Endodermal cell (in vitro differentiated cells): ENCODE measurements at regions not wholly inside any gene's neighbourhood (a gene's known extent, or its start where the extent isn't known, plus 50 kb on each side); places are given as distances from the start of the nearest gene placed in this dataset.
A peak's percentile ranks its signal among the peaks of the same experiment; 100 is the strongest.
"Not testable (repeated sequence)": the region's sequence is repeated elsewhere in the genome, so short reads cannot be mapped to it uniquely, and the experiment has no call there.

Experiments
- DNase-seq: peaks from one replicate; pipeline ENCODE4 v3.0.0-alpha.2; 2017
- H3K27ac ChIP-seq: 2 replicates; pipeline ENCODE4 v1.5.1; 2013; ENCODE audit warnings: mild to moderate bottlenecking, low read depth, low read length, moderate library complexity
- H3K27me3 ChIP-seq: 2 replicates; pipeline ENCODE4 v1.6.1; 2013; ENCODE audit warnings: mild to moderate bottlenecking, low read length, moderate library complexity; ENCODE audit not compliant: insufficient read depth, control insufficient read depth, poor library complexity, severe bottlenecking
- H3K36me3 ChIP-seq: 2 replicates; pipeline ENCODE4 v1.7.0; 2013; ENCODE audit warnings: mild to moderate bottlenecking, low read length, moderate library complexity; ENCODE audit not compliant: control insufficient read depth, insufficient read depth
- H3K4me1 ChIP-seq: one replicate; pipeline ENCODE4 v1.7.0; 2013; ENCODE audit warnings: low read length; ENCODE audit not compliant: control insufficient read depth, insufficient read depth
- H3K4me3 ChIP-seq: 2 replicates; pipeline ENCODE4 v1.5.1; 2013; ENCODE audit warnings: mild to moderate bottlenecking, low read length, moderate library complexity
- H3K9ac ChIP-seq: 2 replicates; pipeline ENCODE4 v1.6.1; 2013; ENCODE audit warnings: mild to moderate bottlenecking, low read length, moderate library complexity; ENCODE audit not compliant: poor library complexity, severe bottlenecking; ENCODE audit errors: extremely low read depth
- H3K9me3 ChIP-seq: 2 replicates; pipeline ENCODE4 v1.6.1; 2013; ENCODE audit warnings: mild to moderate bottlenecking, low read length, moderate library complexity; ENCODE audit not compliant: control insufficient read depth
- H3K27ac Mint-ChIP-seq: 2 replicates; pipeline ENCODE4 v1.8.0; 2020; ENCODE audit warnings: mixed read lengths
- H3K27me3 Mint-ChIP-seq: 2 replicates; pipeline ENCODE4 v1.8.0; 2021; ENCODE audit warnings: mild to moderate bottlenecking, mixed read lengths; ENCODE audit not compliant: insufficient read depth
- H3K36me3 Mint-ChIP-seq: 2 replicates; pipeline ENCODE4 v1.8.0; 2020; ENCODE audit warnings: low read depth, mixed read lengths
- H3K4me1 Mint-ChIP-seq: 2 replicates; pipeline ENCODE4 v1.8.0; 2020; ENCODE audit warnings: mixed read lengths
- H3K4me3 Mint-ChIP-seq: 2 replicates; pipeline ENCODE4 v1.8.0; 2020; ENCODE audit warnings: mild to moderate bottlenecking, moderate library complexity, mixed read lengths
- H3K9me3 Mint-ChIP-seq: 2 replicates; pipeline ENCODE4 v1.8.0; 2020; ENCODE audit warnings: mild to moderate bottlenecking, mixed read lengths
- WGBS, 2 experiments: methylation state at CpG; one replicate each; pipeline versions ENCODE4 v1.1.5 to v1.1.7; 2013; ENCODE audit warnings: missing lambda C conversion rate in 2 of 2, mixed read lengths in 1 of 2; ENCODE audit not compliant: insufficient coverage in 1 of 2, insufficient read length in 1 of 2; 5-methylcytosine and 5-hydroxymethylcytosine counted together
- TF ChIP-seq, protein P1 (sequence below): fragments of 200-600 bp; sonication (generic); conservative IDR thresholded peaks from 2 replicates; pipeline ENCODE4 v1.5.0; 2021; ENCODE audit warnings: antibody characterized with exemption, mild to moderate bottlenecking

DNA sequence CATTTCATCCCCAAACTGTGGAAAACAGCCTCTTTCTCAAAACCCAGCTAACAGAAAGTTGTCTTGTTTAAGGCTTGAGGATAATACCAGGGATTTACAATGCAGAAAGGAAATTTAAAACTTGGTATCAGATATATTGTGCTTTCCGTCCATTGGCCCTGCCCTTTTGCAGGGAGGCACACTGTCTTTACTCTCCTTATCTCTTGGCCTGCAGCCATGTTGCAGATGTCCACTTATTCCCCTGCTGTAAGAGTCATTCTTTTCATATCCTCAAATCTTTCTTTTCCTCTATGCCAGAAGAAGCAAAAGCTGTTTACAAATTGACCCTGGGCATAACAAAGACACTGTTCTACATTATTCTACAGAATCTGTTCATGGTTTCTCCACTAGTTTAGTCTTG is 75.6 kb upstream of the DYNLT3 start:
- Mint-ChIP-seq H3K9me3 (peaks cover 51% of the 10 kb centered on the region), H3K4me3 (no peak overlapping the region), H3K36me3 (peaks cover 5% of the 10 kb centered on the region), H3K27me3 (no peaks in the 10 kb centered on the region), H3K4me1 (peaks cover 3% of the 10 kb centered on the region), H3K27ac (no peak overlapping the region)
- Histone ChIP-seq H3K27ac (no peak overlapping the region), H3K4me1 (no peaks in the 10 kb centered on the region), H3K4me3 (no peak overlapping the region), H3K9me3 (no peaks in the 10 kb centered on the region), H3K36me3 (no peaks in the 10 kb centered on the region), H3K27me3 (no peaks in the 10 kb centered on the region), H3K9ac (no peak overlapping the region)
- 87 to 100% methylated on average over 1 of the region's 1 CpG for WGBS, 2 experiments
- TF ChIP-seq, protein P1, sequence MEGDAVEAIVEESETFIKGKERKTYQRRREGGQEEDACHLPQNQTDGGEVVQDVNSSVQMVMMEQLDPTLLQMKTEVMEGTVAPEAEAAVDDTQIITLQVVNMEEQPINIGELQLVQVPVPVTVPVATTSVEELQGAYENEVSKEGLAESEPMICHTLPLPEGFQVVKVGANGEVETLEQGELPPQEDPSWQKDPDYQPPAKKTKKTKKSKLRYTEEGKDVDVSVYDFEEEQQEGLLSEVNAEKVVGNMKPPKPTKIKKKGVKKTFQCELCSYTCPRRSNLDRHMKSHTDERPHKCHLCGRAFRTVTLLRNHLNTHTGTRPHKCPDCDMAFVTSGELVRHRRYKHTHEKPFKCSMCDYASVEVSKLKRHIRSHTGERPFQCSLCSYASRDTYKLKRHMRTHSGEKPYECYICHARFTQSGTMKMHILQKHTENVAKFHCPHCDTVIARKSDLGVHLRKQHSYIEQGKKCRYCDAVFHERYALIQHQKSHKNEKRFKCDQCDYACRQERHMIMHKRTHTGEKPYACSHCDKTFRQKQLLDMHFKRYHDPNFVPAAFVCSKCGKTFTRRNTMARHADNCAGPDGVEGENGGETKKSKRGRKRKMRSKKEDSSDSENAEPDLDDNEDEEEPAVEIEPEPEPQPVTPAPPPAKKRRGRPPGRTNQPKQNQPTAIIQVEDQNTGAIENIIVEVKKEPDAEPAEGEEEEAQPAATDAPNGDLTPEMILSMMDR, result no peak
- DNase-seq, result no peak

DNA sequence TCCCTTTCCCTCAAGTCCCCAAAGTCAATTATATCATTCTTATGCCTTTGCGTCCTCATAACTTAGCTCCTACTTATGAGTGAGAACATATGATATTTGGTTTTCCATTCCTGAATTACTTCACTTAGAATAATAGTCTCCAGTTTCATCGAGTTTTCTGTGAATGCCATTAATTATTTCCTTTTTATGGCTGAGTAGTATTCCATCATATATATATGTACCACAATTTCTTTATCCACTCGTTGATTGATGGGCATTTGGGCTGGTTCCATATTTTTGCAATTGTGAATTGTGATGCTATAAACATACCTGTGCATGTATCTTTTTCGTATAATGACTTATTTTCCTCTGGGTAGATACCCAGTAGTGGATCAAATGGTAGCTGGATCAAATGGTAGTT is 78.4 kb upstream of the DYNLT3 start:
- H3K36me3 ChIP-seq, H3K9ac ChIP-seq, H3K4me3 ChIP-seq, H3K4me1 ChIP-seq, H3K36me3 Mint-ChIP-seq, H3K27ac Mint-ChIP-seq, DNase-seq, H3K27me3 Mint-ChIP-seq, H3K4me3 Mint-ChIP-seq, H3K27me3 ChIP-seq, H3K9me3 ChIP-seq, H3K27ac ChIP-seq: not testable (repeated sequence)
- Mint-ChIP-seq H3K4me1 (peaks cover 11% of the 10 kb centered on the region), H3K9me3 (peaks cover 39% of the 10 kb centered on the region)
- 83 to 100% methylated on average over 1 of the region's 4 CpGs for WGBS, 2 experiments

DNA sequence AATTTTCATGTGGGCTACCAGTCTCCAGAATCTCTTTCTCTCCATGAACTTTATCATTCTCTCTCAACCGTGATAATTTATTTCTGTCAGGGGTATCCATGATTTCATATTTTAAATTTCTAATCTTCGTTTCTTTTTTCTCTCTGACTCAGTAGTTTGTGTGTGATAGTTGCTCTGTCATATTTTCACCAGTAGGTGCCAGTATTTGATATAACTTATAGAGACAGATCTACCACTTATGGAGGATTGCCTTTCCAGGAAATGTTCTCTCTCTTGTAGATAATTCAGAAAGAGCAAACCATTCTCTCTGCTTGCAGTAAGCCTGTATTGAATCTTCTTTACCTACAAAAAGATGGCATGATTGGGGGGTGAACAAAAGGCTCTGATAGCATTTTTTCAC is 79.3 kb upstream of the DYNLT3 start:
- Histone ChIP-seq H3K4me1 (no peaks in the 10 kb centered on the region), H3K9ac (no peak overlapping the region), H3K36me3 (no peaks in the 10 kb centered on the region), H3K9me3 (peaks cover 5% of the 10 kb centered on the region), H3K27me3 (no peaks in the 10 kb centered on the region), H3K4me3 (no peak overlapping the region), H3K27ac (no peak overlapping the region)
- H3K27me3 Mint-ChIP-seq, result no peaks in the 10 kb centered on the region
- no peaks in the 10 kb centered on the region for H3K36me3 Mint-ChIP-seq
- peaks cover 11% of the 10 kb centered on the region for H3K4me1 Mint-ChIP-seq
- DNase-seq, result no peak
- WGBS, 2 experiments, result no CpG with 5 or more reads among the region's 2 CpGs
- TF ChIP-seq, protein P1, result peak; percentile 68
- H3K4me3 Mint-ChIP-seq, result no peak overlapping the region
- peaks cover 37% of the 10 kb centered on the region for H3K9me3 Mint-ChIP-seq
- H3K27ac Mint-ChIP-seq, result no peak overlapping the region

DNA sequence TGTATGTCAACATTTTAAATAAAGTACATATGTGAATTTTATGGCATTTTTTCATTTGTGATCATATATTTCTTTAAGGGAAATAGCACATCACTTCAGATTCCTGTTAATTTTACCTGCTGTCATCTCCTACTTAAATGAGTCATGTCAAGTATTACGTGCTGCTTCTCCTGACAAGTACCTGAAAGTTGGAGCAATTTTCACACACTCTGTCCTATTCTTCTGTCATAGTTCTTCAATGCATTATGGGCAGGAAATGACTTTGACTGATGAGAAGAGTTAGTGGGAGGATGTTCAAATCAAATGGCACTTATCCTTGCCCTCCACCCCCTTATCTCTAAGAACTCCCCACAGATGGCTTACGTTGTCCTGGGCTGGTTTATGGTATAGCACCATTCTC is 64.2 kb upstream of the SYTL5 start:
- no peaks in the 10 kb centered on the region for H3K4me1 ChIP-seq
- H3K9ac ChIP-seq, result no peak overlapping the region
- peaks cover 6% of the 10 kb centered on the region for H3K4me1 Mint-ChIP-seq
- no peak overlapping the region for H3K4me3 ChIP-seq
- H3K9me3 ChIP-seq, result no peaks in the 10 kb centered on the region
- no peak overlapping the region for H3K27ac ChIP-seq
- no peak for DNase-seq
- no peak overlapping the region for H3K27ac Mint-ChIP-seq
- no peaks in the 10 kb centered on the region for H3K27me3 ChIP-seq
- 96% methylated on average over 2 of the region's 2 CpGs; no CpG with 5 or more reads in 1 of the 2 experiments for WGBS, 2 experiments
- H3K27me3 Mint-ChIP-seq, result no peaks in the 10 kb centered on the region
- H3K36me3 Mint-ChIP-seq, result no peaks in the 10 kb centered on the region
- no peak overlapping the region for H3K4me3 Mint-ChIP-seq
- peaks cover 34% of the 10 kb centered on the region for H3K9me3 Mint-ChIP-seq
- no peaks in the 10 kb centered on the region for H3K36me3 ChIP-seq
- TF ChIP-seq, protein P1, result no peak
